Karpas-422 (cell line): ENCODE measurements at regions not wholly inside any gene's neighbourhood (a gene's known extent, or its start where the extent isn't known, plus 50 kb on each side); places are given as distances from the start of the nearest gene placed in this dataset.
A peak's percentile ranks its signal among the peaks of the same experiment; 100 is the strongest.
"Not testable (repeated sequence)": the region's sequence is repeated elsewhere in the genome, so short reads cannot be mapped to it uniquely, and the experiment has no call there.

Experiments
- DNase-seq: peaks from one replicate; pipeline ENCODE4 v3.0.0-alpha.2; 2015
- H2AFZ ChIP-seq: fragments of 200-600 bp; sonication (generic); 2 replicates; pipeline ENCODE4 v1.6.1; 2014; ENCODE audit warnings: antibody characterized with exemption, low read length, mixed read lengths
- H3K27ac ChIP-seq: fragments of 200-600 bp; sonication (generic); 2 replicates; pipeline ENCODE4 v1.5.1; 2014; ENCODE audit warnings: mild to moderate bottlenecking, low read length, moderate library complexity
- H3K27me3 ChIP-seq: fragments of 200-600 bp; sonication (generic); 2 replicates; pipeline ENCODE4 v1.6.1; 2014; ENCODE audit warnings: low read length, mixed read lengths
- H3K36me3 ChIP-seq: fragments of 200-600 bp; sonication (generic); 2 replicates; pipeline ENCODE4 v1.6.1; 2014; ENCODE audit warnings: low read length, mixed read lengths; ENCODE audit not compliant: insufficient read depth
- H3K4me1 ChIP-seq: fragments of 200-600 bp; sonication (generic); 2 replicates; pipeline ENCODE4 v1.6.1; 2014; ENCODE audit warnings: mild to moderate bottlenecking, low read length, mixed read lengths
- H3K4me2 ChIP-seq: fragments of 200-600 bp; sonication (generic); 2 replicates; pipeline ENCODE4 v1.6.1; 2014; ENCODE audit warnings: low read length, low read depth, mild to moderate bottlenecking; ENCODE audit not compliant: poor library complexity, severe bottlenecking
- H3K4me3 ChIP-seq: fragments of 200-600 bp; sonication (generic); 2 replicates; pipeline ENCODE4 v1.5.1; 2014; ENCODE audit warnings: mild to moderate bottlenecking, antibody characterized with exemption, low read length, mixed read lengths
- H3K79me2 ChIP-seq: fragments of 200-600 bp; sonication (generic); 2 replicates; pipeline ENCODE4 v1.6.1; 2014; ENCODE audit warnings: mild to moderate bottlenecking, low read length, mixed read lengths
- H3K9ac ChIP-seq: fragments of 200-600 bp; sonication (generic); 2 replicates; pipeline ENCODE4 v1.6.0; 2014; ENCODE audit warnings: low read length
- H3K9me2 ChIP-seq: fragments of 200-600 bp; sonication (generic), shearing (Covaris generic); replicated peaks from 2 replicates; pipeline ENCODE4 v1.6.0; 2014; ENCODE audit warnings: mild to moderate bottlenecking, low read length, moderate library complexity; ENCODE audit not compliant: insufficient read depth
- H3K9me3 ChIP-seq: fragments of 300-700, 200-600 bp; sonication (generic); 2 replicates; pipeline ENCODE4 v1.6.1; 2014; ENCODE audit warnings: low read length, mixed read lengths
- H4K20me1 ChIP-seq: fragments of 200-600 bp; sonication (generic); 2 replicates; pipeline ENCODE4 v1.6.1; 2014; ENCODE audit warnings: mild to moderate bottlenecking, antibody characterized with exemption, low read length, low read depth; ENCODE audit not compliant: insufficient read depth

DNA sequence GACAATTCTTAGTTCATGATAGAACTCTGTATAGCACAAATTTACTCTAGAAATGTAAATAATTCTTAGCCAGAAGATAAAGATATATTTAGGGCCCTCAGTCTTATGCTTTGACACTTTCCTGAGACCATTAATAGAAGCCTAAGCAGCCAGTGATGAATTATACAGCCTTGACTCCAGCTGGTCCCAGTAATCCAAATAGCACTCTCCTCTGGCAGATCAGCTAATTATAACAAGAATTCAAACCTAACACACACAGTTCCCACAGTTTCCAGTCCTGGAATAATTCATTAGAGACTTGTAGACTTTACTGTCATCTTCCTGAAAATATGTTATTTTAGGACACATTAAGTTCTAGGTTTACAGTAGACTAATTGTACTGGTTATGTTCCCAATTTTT, 50.4 kb downstream of the SHOC1 start:
- no peak overlapping the region for H3K4me3 ChIP-seq
- H3K36me3 ChIP-seq, result no peaks in the 10 kb centered on the region
- H3K9me2 ChIP-seq, result no peaks in the 10 kb centered on the region
- no peak overlapping the region for H3K9ac ChIP-seq
- H2AFZ ChIP-seq, result no peak overlapping the region
- no peaks in the 10 kb centered on the region for H4K20me1 ChIP-seq
- H3K4me1 ChIP-seq, result no peaks in the 10 kb centered on the region
- no peak overlapping the region for H3K4me2 ChIP-seq
- H3K79me2 ChIP-seq, result no peaks in the 10 kb centered on the region
- DNase-seq, result no peak
- H3K27ac ChIP-seq, result no peak overlapping the region
- H3K27me3 ChIP-seq, result no peaks in the 10 kb centered on the region
- H3K9me3 ChIP-seq, result no peaks in the 10 kb centered on the region

DNA sequence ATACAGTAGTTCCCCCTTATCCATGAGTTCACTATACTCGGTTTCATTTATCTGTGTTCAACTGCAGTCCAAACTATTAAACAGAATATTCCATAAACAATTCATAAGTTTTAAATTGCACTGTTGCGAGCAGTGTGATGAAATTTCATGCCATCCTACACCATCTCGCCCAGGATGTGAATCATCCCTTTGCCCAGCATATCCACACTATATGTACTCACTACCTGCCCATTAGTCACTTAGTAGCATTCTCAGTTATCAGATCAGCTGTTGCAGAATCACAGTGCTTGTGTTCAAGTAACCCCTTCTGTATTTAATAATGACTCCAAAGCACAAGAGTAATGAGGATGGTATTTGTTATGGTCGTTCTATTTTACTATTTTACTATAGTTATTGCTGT, 51.5 kb downstream of the SHOC1 start:
- no peaks in the 10 kb centered on the region for H3K9me3 ChIP-seq
- H3K4me2 ChIP-seq, result no peak overlapping the region
- H3K36me3 ChIP-seq, result no peaks in the 10 kb centered on the region
- H3K27ac ChIP-seq, result no peak overlapping the region
- H3K9me2 ChIP-seq, result no peaks in the 10 kb centered on the region
- no peak overlapping the region for H2AFZ ChIP-seq
- H3K4me1 ChIP-seq, result no peaks in the 10 kb centered on the region
- no peak for DNase-seq
- H3K27me3 ChIP-seq, result no peaks in the 10 kb centered on the region
- H3K9ac ChIP-seq, result no peak overlapping the region
- H4K20me1 ChIP-seq, result no peaks in the 10 kb centered on the region
- no peaks in the 10 kb centered on the region for H3K79me2 ChIP-seq
- no peak overlapping the region for H3K4me3 ChIP-seq

- Histone ChIP-seq H3K9me3 (no peaks in the 10 kb centered on the region), H3K27ac (no peak overlapping the region), H4K20me1 (no peaks in the 10 kb centered on the region), H3K4me2 (no peak overlapping the region), H3K4me1 (no peaks in the 10 kb centered on the region), H3K36me3 (no peaks in the 10 kb centered on the region), H3K27me3 (no peaks in the 10 kb centered on the region), H2AFZ (no peak overlapping the region), H3K9me2 (no peaks in the 10 kb centered on the region), H3K9ac (no peak overlapping the region), H3K4me3 (no peak overlapping the region), H3K79me2 (no peaks in the 10 kb centered on the region)
- peak; percentile 30 for DNase-seq
These were observed 54.0 kb downstream of the SHOC1 start for GRCh38 chr9:111740739-111741138.

GRCh38 chr9:111736714-111737113, 58.0 kb downstream of the SHOC1 start:
- DNase-seq, result peak; percentile 20
- Histone ChIP-seq H3K4me2 (no peak overlapping the region), H3K4me1 (no peaks in the 10 kb centered on the region), H3K36me3 (no peaks in the 10 kb centered on the region), H3K9me2 (no peaks in the 10 kb centered on the region), H3K79me2 (no peaks in the 10 kb centered on the region), H3K9ac (no peak overlapping the region), H4K20me1 (no peaks in the 10 kb centered on the region), H3K27me3 (no peaks in the 10 kb centered on the region), H3K9me3 (no peaks in the 10 kb centered on the region), H3K27ac (no peak overlapping the region), H2AFZ (no peak overlapping the region), H3K4me3 (no peak overlapping the region)

DNA sequence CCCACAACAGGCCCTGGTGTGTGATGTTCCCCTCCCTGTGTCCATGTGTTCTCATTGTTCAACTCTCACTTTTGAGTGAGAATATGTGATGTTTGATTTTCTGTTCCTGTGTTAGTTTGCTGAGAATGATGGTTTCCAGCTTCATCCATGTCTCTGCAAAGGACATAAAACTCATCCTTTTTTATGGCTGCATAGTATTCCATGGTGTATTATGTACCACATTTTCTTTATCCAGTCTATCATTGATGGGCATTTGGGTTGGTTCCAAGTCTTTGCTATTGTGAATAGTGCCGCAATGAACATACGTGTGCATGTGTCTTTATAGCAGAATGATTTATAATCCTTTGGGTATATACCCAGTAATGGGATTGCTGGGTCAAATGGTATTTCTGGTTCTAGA, 59.4 kb downstream of the SHOC1 start:
- not testable (repeated sequence) for H3K36me3 ChIP-seq, H3K4me2 ChIP-seq, H3K27ac ChIP-seq, H3K9ac ChIP-seq, H4K20me1 ChIP-seq, H3K4me3 ChIP-seq, H3K27me3 ChIP-seq, H3K9me2 ChIP-seq, DNase-seq, H2AFZ ChIP-seq, H3K4me1 ChIP-seq, H3K79me2 ChIP-seq, H3K9me3 ChIP-seq

- Histone ChIP-seq H3K27me3 (no peaks in the 10 kb centered on the region), H3K9ac (no peak overlapping the region), H3K4me1 (no peaks in the 10 kb centered on the region), H3K9me3 (no peaks in the 10 kb centered on the region), H2AFZ (no peak overlapping the region), H3K4me2 (no peak overlapping the region), H3K27ac (no peak overlapping the region), H4K20me1 (no peaks in the 10 kb centered on the region), H3K79me2 (no peaks in the 10 kb centered on the region), H3K36me3 (no peaks in the 10 kb centered on the region), H3K9me2 (no peaks in the 10 kb centered on the region), H3K4me3 (no peak overlapping the region)
- DNase-seq, result no peak
These were observed 62.8 kb downstream of the SHOC1 start for GRCh38 chr9:111731928-111732327.

DNA sequence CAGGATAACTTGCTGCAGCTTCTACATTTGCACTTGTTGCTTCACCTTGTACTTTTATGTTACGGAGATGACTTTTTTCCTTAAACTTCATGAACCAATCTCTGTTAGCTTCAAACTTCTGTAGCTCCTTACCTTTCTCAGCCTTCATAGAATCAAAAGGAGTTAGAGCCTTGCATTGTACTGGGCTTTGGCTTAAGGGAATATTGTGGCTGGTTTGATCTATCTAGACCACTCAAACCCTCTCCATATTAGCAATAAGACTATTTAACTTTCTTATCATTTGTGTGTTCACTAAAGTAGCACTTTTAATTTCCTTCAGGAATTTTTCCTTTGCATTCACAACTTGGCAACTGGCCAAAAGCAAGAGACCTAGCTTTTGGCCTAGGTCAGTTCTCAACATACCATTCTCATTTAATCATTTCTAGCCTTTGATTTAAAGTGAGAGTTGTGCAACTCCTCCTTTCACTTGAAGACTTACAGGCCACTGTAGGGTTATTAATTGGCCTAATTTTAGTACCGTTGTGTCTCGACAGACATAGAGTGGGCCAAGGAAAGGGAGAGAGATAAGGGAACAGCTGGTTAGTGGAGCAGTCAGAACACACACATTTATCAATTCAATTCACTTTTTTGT, 63.7 kb downstream of the SHOC1 start:
- H3K9me3 ChIP-seq, result no peaks in the 10 kb centered on the region
- H4K20me1 ChIP-seq, result no peaks in the 10 kb centered on the region
- H3K36me3 ChIP-seq, result no peaks in the 10 kb centered on the region
- no peaks in the 10 kb centered on the region for H3K79me2 ChIP-seq
- H3K27ac ChIP-seq, result no peak overlapping the region
- H3K27me3 ChIP-seq, result no peaks in the 10 kb centered on the region
- peak; percentile 28 for DNase-seq
- H3K4me2 ChIP-seq, result no peak overlapping the region
- H3K9me2 ChIP-seq, result no peaks in the 10 kb centered on the region
- H3K9ac ChIP-seq, result no peak overlapping the region
- H3K4me1 ChIP-seq, result no peaks in the 10 kb centered on the region
- no peak overlapping the region for H2AFZ ChIP-seq
- H3K4me3 ChIP-seq, result no peak overlapping the region

DNA sequence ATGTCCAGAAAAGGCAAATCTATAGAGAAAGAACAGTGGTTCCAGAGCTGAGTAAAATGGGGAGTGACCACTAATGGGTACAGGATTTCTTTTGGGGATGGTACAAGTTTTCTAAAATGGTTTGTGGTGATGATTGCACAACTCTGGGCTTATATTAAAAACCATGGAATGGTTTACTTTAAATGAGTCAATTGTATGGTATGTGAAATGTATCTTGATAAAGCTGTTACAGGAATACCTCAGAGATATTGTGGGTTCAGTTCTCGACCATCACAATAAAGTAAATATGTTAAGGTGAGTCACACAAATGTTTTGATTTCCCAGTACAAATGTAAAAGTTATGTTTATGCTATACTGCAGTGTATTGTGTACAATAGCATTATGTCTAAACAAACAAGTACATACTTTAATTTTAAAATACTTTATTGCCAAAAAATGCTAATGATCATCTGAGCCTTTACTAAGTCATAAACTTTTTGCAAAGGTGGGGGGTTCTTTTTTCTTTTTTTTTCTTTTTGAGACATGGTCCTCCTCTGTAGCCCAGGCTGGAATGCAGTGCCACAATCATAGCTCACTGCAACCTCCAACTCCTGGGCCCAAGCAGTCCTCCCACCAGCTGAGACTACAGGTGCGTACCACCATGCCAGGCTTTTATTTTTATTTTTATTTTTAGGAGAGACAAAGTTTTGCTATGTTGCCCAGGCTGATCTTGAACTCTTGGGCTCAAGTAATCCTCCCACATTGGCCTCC, 65.9 kb downstream of the SHOC1 start:
- no peaks in the 10 kb centered on the region for H3K9me3 ChIP-seq
- H3K27me3 ChIP-seq, result no peaks in the 10 kb centered on the region
- DNase-seq, result peak; percentile 31
- H3K4me1 ChIP-seq, result no peaks in the 10 kb centered on the region
- H3K4me2 ChIP-seq, result no peak overlapping the region
- H3K36me3 ChIP-seq, result no peaks in the 10 kb centered on the region
- H4K20me1 ChIP-seq, result no peaks in the 10 kb centered on the region
- no peak overlapping the region for H3K27ac ChIP-seq
- no peaks in the 10 kb centered on the region for H3K9me2 ChIP-seq
- no peak overlapping the region for H2AFZ ChIP-seq
- H3K9ac ChIP-seq, result no peak overlapping the region
- H3K79me2 ChIP-seq, result no peaks in the 10 kb centered on the region
- H3K4me3 ChIP-seq, result no peak overlapping the region
